ENCODE measurements at regions not wholly inside any gene's neighbourhood (a gene's known extent, or its start where the extent isn't known, plus 50 kb on each side); places are given as distances from the start of the nearest gene placed in this dataset.

DNA sequence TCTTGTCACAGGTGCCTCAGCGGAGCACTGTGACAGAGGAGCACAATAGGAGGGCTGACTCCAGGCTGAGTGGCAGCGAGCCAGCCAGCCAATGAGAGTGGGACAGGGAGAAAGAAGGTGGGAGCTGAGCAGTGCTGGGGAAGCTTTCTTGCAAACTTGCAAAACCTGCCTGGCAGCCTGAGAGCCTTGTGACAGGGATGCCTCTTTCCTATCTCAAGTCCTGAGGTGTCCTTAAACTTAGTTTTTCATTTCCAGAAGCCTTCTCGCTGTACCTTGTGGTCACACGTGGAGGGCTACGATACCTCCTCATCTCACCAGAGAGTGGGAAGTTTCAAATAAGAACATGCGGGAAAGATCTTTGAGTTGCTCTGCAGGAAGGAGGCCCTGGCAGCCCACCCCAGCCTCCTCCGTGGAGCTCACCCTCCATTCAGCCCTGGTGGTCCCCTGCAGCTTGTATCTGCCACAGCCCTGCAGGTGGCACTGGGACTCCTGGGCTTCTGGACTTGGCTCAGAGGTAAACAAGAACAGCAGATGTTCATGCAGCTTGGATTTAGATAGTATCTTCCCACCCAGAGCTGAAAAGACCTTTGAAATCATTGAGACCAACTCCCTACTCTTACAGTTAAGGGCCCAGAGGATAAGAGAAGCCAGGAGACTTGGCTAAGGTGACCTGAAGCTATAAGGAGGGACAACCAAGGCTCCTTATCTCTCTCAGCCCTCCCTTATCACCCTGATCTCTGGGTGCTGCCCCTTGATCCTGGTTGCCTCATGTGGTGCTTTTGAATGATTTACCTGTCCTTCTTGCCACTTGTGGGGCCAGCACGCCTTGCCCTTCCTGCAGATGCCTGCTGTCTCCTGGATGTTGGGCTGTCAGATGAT lies 153.5 kb upstream of the MAX start:
- 42 to 43% methylated on average over 8 of the region's 8 CpGs for WGBS, 2 donors
- no peak for TF ChIP-seq POLR2A (IDR thresholded peaks at IDR 0.05)
- TF ChIP-seq, protein P1, sequence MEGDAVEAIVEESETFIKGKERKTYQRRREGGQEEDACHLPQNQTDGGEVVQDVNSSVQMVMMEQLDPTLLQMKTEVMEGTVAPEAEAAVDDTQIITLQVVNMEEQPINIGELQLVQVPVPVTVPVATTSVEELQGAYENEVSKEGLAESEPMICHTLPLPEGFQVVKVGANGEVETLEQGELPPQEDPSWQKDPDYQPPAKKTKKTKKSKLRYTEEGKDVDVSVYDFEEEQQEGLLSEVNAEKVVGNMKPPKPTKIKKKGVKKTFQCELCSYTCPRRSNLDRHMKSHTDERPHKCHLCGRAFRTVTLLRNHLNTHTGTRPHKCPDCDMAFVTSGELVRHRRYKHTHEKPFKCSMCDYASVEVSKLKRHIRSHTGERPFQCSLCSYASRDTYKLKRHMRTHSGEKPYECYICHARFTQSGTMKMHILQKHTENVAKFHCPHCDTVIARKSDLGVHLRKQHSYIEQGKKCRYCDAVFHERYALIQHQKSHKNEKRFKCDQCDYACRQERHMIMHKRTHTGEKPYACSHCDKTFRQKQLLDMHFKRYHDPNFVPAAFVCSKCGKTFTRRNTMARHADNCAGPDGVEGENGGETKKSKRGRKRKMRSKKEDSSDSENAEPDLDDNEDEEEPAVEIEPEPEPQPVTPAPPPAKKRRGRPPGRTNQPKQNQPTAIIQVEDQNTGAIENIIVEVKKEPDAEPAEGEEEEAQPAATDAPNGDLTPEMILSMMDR (IDR thresholded peaks at IDR 0.05): no peak
- peak; percentile 53 to 87 for DNase-seq (ENCODE audit: low spot score in 2 of 2)
- intact Hi-C loops (cut with DNase I; ENCODE audit: low total_unique reads): no loop called here
- H3K4me3 ChIP-seq (ENCODE audit: low read depth, poor library complexity, severe bottlenecking): no peak overlapping the region

GRCh38 chr14:65256714-65257113 lies 154.4 kb upstream of the MAX start:
- WGBS, 2 donors: 94 to 95% methylated on average over 4 of the region's 4 CpGs
- no peak for TF ChIP-seq POLR2A (IDR thresholded peaks at IDR 0.05)
- TF ChIP-seq, protein P1 (IDR thresholded peaks at IDR 0.05): no peak
- DNase-seq (ENCODE audit: low spot score in 2 of 2): no peak
- intact Hi-C loops (cut with DNase I; ENCODE audit: low total_unique reads): no loop called here
- no peak overlapping the region for H3K4me3 ChIP-seq (ENCODE audit: low read depth, poor library complexity, severe bottlenecking)

- peak in 1 of 2 donors; percentile 13 for DNase-seq (ENCODE audit: low spot score in 2 of 2)
- no peak for TF ChIP-seq POLR2A (IDR thresholded peaks at IDR 0.05)
- TF ChIP-seq, protein P1 (IDR thresholded peaks at IDR 0.05): no peak
- WGBS, 2 donors: 81 to 86% methylated on average over 7 of the region's 7 CpGs
- no peak overlapping the region for H3K4me3 ChIP-seq (ENCODE audit: low read depth, poor library complexity, severe bottlenecking)
- intact Hi-C loops (cut with DNase I; ENCODE audit: low total_unique reads): no loop called here
These were observed 155.1 kb upstream of the FUT8 start for GRCh38 chr14:65257425-65257824.

GRCh38 chr14:65258391-65258790 lies 154.1 kb upstream of the FUT8 start:
- TF ChIP-seq POLR2A (IDR thresholded peaks at IDR 0.05): no peak
- TF ChIP-seq, protein P1 (IDR thresholded peaks at IDR 0.05): no peak
- DNase-seq (ENCODE audit: low spot score in 2 of 2): no peak
- intact Hi-C loops (cut with DNase I; ENCODE audit: low total_unique reads): no loop called here
- WGBS, 2 donors: 60 to 74% methylated on average over 1 of the region's 1 CpG
- no peak overlapping the region for H3K4me3 ChIP-seq (ENCODE audit: low read depth, poor library complexity, severe bottlenecking)

GRCh38 chr14:65259000-65259399 lies 153.5 kb upstream of the FUT8 start:
- no peak for TF ChIP-seq POLR2A (IDR thresholded peaks at IDR 0.05)
- TF ChIP-seq, protein P1 (IDR thresholded peaks at IDR 0.05): no peak
- no peak overlapping the region for H3K4me3 ChIP-seq (ENCODE audit: low read depth, poor library complexity, severe bottlenecking)
- no peak for DNase-seq (ENCODE audit: low spot score in 2 of 2)
- WGBS, 2 donors: 91 to 96% methylated on average over 2 of the region's 2 CpGs
- intact Hi-C loops (cut with DNase I; ENCODE audit: low total_unique reads): no loop called here
